ENCODE measurements at regions not wholly inside any gene's neighbourhood (a gene's known extent, or its start where the extent isn't known, plus 50 kb on each side); places are given as distances from the start of the nearest gene placed in this dataset.
"Not testable (repeated sequence)": the region's sequence is repeated elsewhere in the genome, so short reads cannot be mapped to it uniquely, and the experiment has no call there.

GRCh38 chr1:65593516-65593915, 173.0 kb downstream of the LEPR start:
- DNase-seq: no peak

- DNase-seq: no peak
These were observed 175.3 kb downstream of the LEPR start for GRCh38 chr1:65595724-65596123.

GRCh38 chr1:65596768-65597167, 176.3 kb downstream of the LEPR start:
- DNase-seq: no peak

- DNase-seq: no peak
These were observed 185.2 kb downstream of the LEPR start for GRCh38 chr1:65605621-65606020.

- DNase-seq: no peak
These were observed 186.0 kb downstream of the LEPR start for GRCh38 chr1:65606426-65606825.

- no peak for DNase-seq
These were observed 178.8 kb upstream of the PDE4B start for GRCh38 chr1:65613884-65614283.

- DNase-seq: no peak
These were observed 176.8 kb upstream of the PDE4B start for GRCh38 chr1:65615859-65616258.

GRCh38 chr1:65621721-65622120, 171.0 kb upstream of the PDE4B start:
- DNase-seq: not testable (repeated sequence)

GRCh38 chr1:65623895-65624294, 168.8 kb upstream of the PDE4B start:
- no peak for DNase-seq

- DNase-seq: no peak
These were observed 167.2 kb upstream of the PDE4B start for GRCh38 chr1:65625528-65625927.

- DNase-seq: no peak
These were observed 166.7 kb upstream of the PDE4B start for GRCh38 chr1:65626003-65626402.

GRCh38 chr1:65629788-65630187, 162.9 kb upstream of the PDE4B start:
- DNase-seq: no peak

GRCh38 chr1:65630855-65631254, 161.8 kb upstream of the PDE4B start:
- no peak for DNase-seq

- DNase-seq: no peak
These were observed 160.5 kb upstream of the PDE4B start for GRCh38 chr1:65632235-65632634.

- DNase-seq: no peak
These were observed 152.6 kb upstream of the PDE4B start for GRCh38 chr1:65640046-65640445.

- DNase-seq: not testable (repeated sequence)
These were observed 143.5 kb upstream of the PDE4B start for GRCh38 chr1:65649185-65649584.

- no peak for DNase-seq
These were observed 142.0 kb upstream of the PDE4B start for GRCh38 chr1:65650682-65651081.

GRCh38 chr1:65654526-65654925, 138.2 kb upstream of the PDE4B start:
- DNase-seq: not testable (repeated sequence)

GRCh38 chr1:65657609-65658008, 135.1 kb upstream of the PDE4B start:
- DNase-seq: not testable (repeated sequence)

GRCh38 chr1:65658122-65658521, 134.6 kb upstream of the PDE4B start:
- DNase-seq: no peak

- no peak for DNase-seq
These were observed 124.3 kb upstream of the PDE4B start for GRCh38 chr1:65668368-65668767.

- DNase-seq: no peak
These were observed 122.2 kb upstream of the PDE4B start for GRCh38 chr1:65670518-65670917.

GRCh38 chr1:65674522-65674921, 118.2 kb upstream of the PDE4B start:
- DNase-seq: no peak

GRCh38 chr1:65679773-65680172, 112.9 kb upstream of the PDE4B start:
- no peak for DNase-seq

- no peak for DNase-seq
These were observed 111.6 kb upstream of the PDE4B start for GRCh38 chr1:65681096-65681495.
